Type B pancreatic cell (in vitro differentiated cells): ENCODE measurements at regions not wholly inside any gene's neighbourhood (a gene's known extent, or its start where the extent isn't known, plus 50 kb on each side); places are given as distances from the start of the nearest gene placed in this dataset.

Experiments
- DNase-seq: peaks from one replicate; pipeline ENCODE4 v3.0.0; 2021; ENCODE audit warnings: mixed read lengths; ENCODE audit not compliant: unreplicated experiment; ENCODE audit errors: extremely low spot score
- H3K27ac Mint-ChIP-seq: 2 replicates; pipeline ENCODE4 v1.8.0; 2021; ENCODE audit warnings: mild to moderate bottlenecking, mixed read lengths
- H3K27me3 Mint-ChIP-seq: 2 replicates; pipeline ENCODE4 v1.8.0; 2021; ENCODE audit warnings: mixed read lengths
- H3K36me3 Mint-ChIP-seq: 2 replicates; pipeline ENCODE4 v1.8.0; 2021; ENCODE audit warnings: mixed read lengths
- H3K4me1 Mint-ChIP-seq: one replicate; pipeline ENCODE4 v1.8.0; 2021; ENCODE audit warnings: mixed read lengths; ENCODE audit not compliant: unreplicated experiment
- H3K4me3 Mint-ChIP-seq: 2 replicates; pipeline ENCODE4 v1.8.0; 2021; ENCODE audit warnings: mild to moderate bottlenecking, mixed read lengths
- H3K9me3 Mint-ChIP-seq: 2 replicates; pipeline ENCODE4 v1.8.0; 2021; ENCODE audit warnings: mixed read lengths
- CTCF ChIP-seq: fragments of 200-600 bp; sonication (generic); conservative IDR thresholded peaks from 2 replicates; pipeline ENCODE4 v1.5.0; 2021; ENCODE audit warnings: antibody characterized with exemption, mild to moderate bottlenecking

- no peak for DNase-seq
- Mint-ChIP-seq H3K4me3 (no peak overlapping the region), H3K27me3 (peaks cover 5% of the 10 kb centered on the region), H3K27ac (no peak overlapping the region), H3K9me3 (no peaks in the 10 kb centered on the region), H3K4me1 (peaks cover 5% of the 10 kb centered on the region), H3K36me3 (no peaks in the 10 kb centered on the region)
- no peak for TF ChIP-seq CTCF
Observed at GRCh38 chr11:16440136-16440535, 83.8 kb upstream of the SOX6 start.

GRCh38 chr11:16434036-16434435 is 77.7 kb upstream of the SOX6 start:
- Mint-ChIP-seq H3K27me3 (no peaks in the 10 kb centered on the region), H3K27ac (no peak overlapping the region), H3K4me1 (no peaks in the 10 kb centered on the region), H3K9me3 (peaks cover 10% of the 10 kb centered on the region), H3K4me3 (no peak overlapping the region), H3K36me3 (no peaks in the 10 kb centered on the region)
- DNase-seq, result no peak
- no peak for TF ChIP-seq CTCF

GRCh38 chr11:16430674-16431073 is 74.3 kb upstream of the SOX6 start:
- no peak for DNase-seq
- no peak overlapping the region for H3K4me3 Mint-ChIP-seq
- no peaks in the 10 kb centered on the region for H3K4me1 Mint-ChIP-seq
- H3K36me3 Mint-ChIP-seq, result no peaks in the 10 kb centered on the region
- no peak for TF ChIP-seq CTCF
- H3K27ac Mint-ChIP-seq, result no peak overlapping the region
- no peaks in the 10 kb centered on the region for H3K27me3 Mint-ChIP-seq
- H3K9me3 Mint-ChIP-seq, result peaks cover 13% of the 10 kb centered on the region

GRCh38 chr11:16421826-16422225 is 65.5 kb upstream of the SOX6 start:
- no peak for TF ChIP-seq CTCF
- Mint-ChIP-seq H3K27ac (no peak overlapping the region), H3K9me3 (no peaks in the 10 kb centered on the region), H3K27me3 (no peaks in the 10 kb centered on the region), H3K4me3 (no peak overlapping the region), H3K36me3 (no peaks in the 10 kb centered on the region), H3K4me1 (peaks cover 9% of the 10 kb centered on the region)
- DNase-seq, result no peak

GRCh38 chr11:16418428-16419097 is 62.2 kb upstream of the SOX6 start:
- Mint-ChIP-seq H3K36me3 (no peaks in the 10 kb centered on the region), H3K27me3 (no peaks in the 10 kb centered on the region), H3K4me1 (peaks cover 9% of the 10 kb centered on the region)

More at GRCh38 chr11:16418428-16419097, 62.2 kb upstream of the SOX6 start:
- TF ChIP-seq CTCF, result no peak
- no peak for DNase-seq
- Mint-ChIP-seq H3K4me3 (no peak overlapping the region), H3K27ac (no peak overlapping the region), H3K9me3 (no peaks in the 10 kb centered on the region)
